ENCODE measurements at regions not wholly inside any gene's neighbourhood (a gene's known extent, or its start where the extent isn't known, plus 50 kb on each side); places are given as distances from the start of the nearest gene placed in this dataset.

- WGBS, 3 donors, result 46 to 63% (median 48%) methylated on average over 4 of the region's 4 CpGs
- H3K4me3 ChIP-seq, result no peak overlapping the region
- TF ChIP-seq POLR2A (IDR thresholded peaks at IDR 0.05), result no peak
- H3K36me3 ChIP-seq, result no peaks in the 10 kb centered on the region
- no peaks in the 10 kb centered on the region for H3K9me3 ChIP-seq
- no peaks in the 10 kb centered on the region for H3K27me3 ChIP-seq
- intact Hi-C loops (cut with DNase I), result no loop called here
- no peak overlapping the region for H3K27ac ChIP-seq
- DNase-seq, result no peak
- no peaks in the 10 kb centered on the region for H3K4me1 ChIP-seq (ENCODE audit: insufficient read depth)
These were observed 490.7 kb downstream of the TMEM114 start for GRCh38 chr16:8099586-8099985.

- Histone ChIP-seq H3K36me3 (no peaks in the 10 kb centered on the region), H3K4me1 (ENCODE audit: insufficient read depth) (no peaks in the 10 kb centered on the region), H3K27ac (no peak overlapping the region), H3K27me3 (no peaks in the 10 kb centered on the region), H3K9me3 (no peaks in the 10 kb centered on the region), H3K4me3 (no peak overlapping the region)
- no peak for DNase-seq
- intact Hi-C loops (cut with DNase I), result no loop called here
- TF ChIP-seq CTCF (IDR thresholded peaks at IDR 0.05) (no peak), EP300 (IDR thresholded peaks at IDR 0.05) (no peak), POLR2A (IDR thresholded peaks at IDR 0.05) (no peak)
- 28 to 47% (median 34%) methylated on average over 11 of the region's 11 CpGs for WGBS, 3 donors
These were observed 491.3 kb downstream of the TMEM114 start for GRCh38 chr16:8098947-8099512.

- no peak for DNase-seq
- intact Hi-C loops (cut with DNase I), result no loop called here
- Histone ChIP-seq H3K27ac (no peak overlapping the region), H3K4me3 (no peak overlapping the region), H3K9me3 (no peaks in the 10 kb centered on the region), H3K4me1 (ENCODE audit: insufficient read depth) (no peaks in the 10 kb centered on the region), H3K27me3 (no peaks in the 10 kb centered on the region), H3K36me3 (no peaks in the 10 kb centered on the region)
- 68 to 82% (median 72%) methylated on average over 5 of the region's 5 CpGs for WGBS, 3 donors
- TF ChIP-seq POLR2A (IDR thresholded peaks at IDR 0.05), result no peak
- TF ChIP-seq EP300 (IDR thresholded peaks at IDR 0.05), result no peak
- TF ChIP-seq CTCF (IDR thresholded peaks at IDR 0.05), result no peak
These were observed 494.1 kb downstream of the TMEM114 start for GRCh38 chr16:8096211-8096610.

GRCh38 chr16:8094696-8095095 is 495.6 kb downstream of the TMEM114 start:
- intact Hi-C loops (cut with DNase I), result no loop called here
- Histone ChIP-seq H3K4me1 (ENCODE audit: insufficient read depth) (no peaks in the 10 kb centered on the region), H3K4me3 (no peak overlapping the region), H3K9me3 (no peaks in the 10 kb centered on the region), H3K36me3 (no peaks in the 10 kb centered on the region), H3K27me3 (no peaks in the 10 kb centered on the region), H3K27ac (no peak overlapping the region)
- TF ChIP-seq CTCF (IDR thresholded peaks at IDR 0.05) (no peak), POLR2A (IDR thresholded peaks at IDR 0.05) (no peak), EP300 (IDR thresholded peaks at IDR 0.05) (no peak)
- 77 to 80% (median 79%) methylated on average over 5 of the region's 5 CpGs for WGBS, 3 donors
- no peak for DNase-seq

GRCh38 chr16:8088820-8089338 is 501.4 kb downstream of the TMEM114 start:
- intact Hi-C loops (cut with DNase I), result no loop called here
- H3K27me3 ChIP-seq, result no peaks in the 10 kb centered on the region
- no peaks in the 10 kb centered on the region for H3K36me3 ChIP-seq
- WGBS, 3 donors, result 75 to 79% (median 75%) methylated on average over 2 of the region's 2 CpGs
- DNase-seq, result no peak
- TF ChIP-seq CTCF (IDR thresholded peaks at IDR 0.05), result no peak
- no peak overlapping the region for H3K4me3 ChIP-seq
- no peaks in the 10 kb centered on the region for H3K9me3 ChIP-seq
- no peak overlapping the region for H3K27ac ChIP-seq
- no peaks in the 10 kb centered on the region for H3K4me1 ChIP-seq (ENCODE audit: insufficient read depth)

Measured in ovary (tissue), 7 donors.